Medulla oblongata (tissue), 1 donor: ENCODE measurements at regions not wholly inside any gene's neighbourhood (a gene's known extent, or its start where the extent isn't known, plus 50 kb on each side); places are given as distances from the start of the nearest gene placed in this dataset.
"Not testable (repeated sequence)": the region's sequence is repeated elsewhere in the genome, so short reads cannot be mapped to it uniquely, and the experiment has no call there.

Experiments used
- DNase-seq: peaks from one replicate; pipeline ENCODE4 v3.0.0-alpha.2; 2015; ENCODE audit errors: extremely low spot score

DNA sequence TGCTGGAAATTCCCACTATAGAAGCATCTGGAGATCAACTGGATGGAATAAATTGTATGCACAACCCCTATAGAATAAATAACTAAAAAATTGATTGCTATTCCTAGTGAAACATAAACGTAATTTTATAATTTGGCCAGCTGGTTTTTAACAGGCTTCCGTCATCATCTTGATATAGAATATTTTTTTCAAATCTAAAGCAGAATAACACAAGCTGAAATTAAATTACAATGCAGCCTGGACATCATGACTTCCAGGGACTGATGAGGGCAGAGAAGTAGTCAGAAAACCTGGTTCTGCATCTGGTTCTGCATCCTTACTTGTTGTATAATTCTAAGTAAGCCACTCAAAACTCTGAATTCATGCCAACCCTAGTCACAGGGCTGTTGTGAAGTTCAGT is 146.1 kb downstream of the MEX3B start:
- DNase-seq, result no peak

DNA sequence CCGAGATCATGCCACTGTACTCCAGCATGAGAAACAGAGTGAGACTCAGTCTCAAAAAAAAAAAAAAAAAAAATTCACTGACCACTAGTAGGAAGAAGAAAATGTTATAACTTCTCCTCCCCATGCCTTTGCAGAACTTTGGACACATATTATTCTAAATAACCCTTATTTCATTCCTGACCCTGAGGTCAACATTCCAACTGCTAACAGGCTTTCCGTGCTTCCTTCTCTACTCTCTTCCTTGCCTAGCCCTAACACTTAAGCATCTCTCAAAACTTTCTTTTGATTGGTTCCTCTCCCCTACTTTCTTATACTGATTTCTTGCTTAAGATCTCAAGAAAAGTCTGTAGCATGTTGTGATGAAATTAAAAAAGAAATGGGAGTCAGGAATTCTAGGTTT is 146.8 kb downstream of the MEX3B start:
- no peak for DNase-seq

DNA sequence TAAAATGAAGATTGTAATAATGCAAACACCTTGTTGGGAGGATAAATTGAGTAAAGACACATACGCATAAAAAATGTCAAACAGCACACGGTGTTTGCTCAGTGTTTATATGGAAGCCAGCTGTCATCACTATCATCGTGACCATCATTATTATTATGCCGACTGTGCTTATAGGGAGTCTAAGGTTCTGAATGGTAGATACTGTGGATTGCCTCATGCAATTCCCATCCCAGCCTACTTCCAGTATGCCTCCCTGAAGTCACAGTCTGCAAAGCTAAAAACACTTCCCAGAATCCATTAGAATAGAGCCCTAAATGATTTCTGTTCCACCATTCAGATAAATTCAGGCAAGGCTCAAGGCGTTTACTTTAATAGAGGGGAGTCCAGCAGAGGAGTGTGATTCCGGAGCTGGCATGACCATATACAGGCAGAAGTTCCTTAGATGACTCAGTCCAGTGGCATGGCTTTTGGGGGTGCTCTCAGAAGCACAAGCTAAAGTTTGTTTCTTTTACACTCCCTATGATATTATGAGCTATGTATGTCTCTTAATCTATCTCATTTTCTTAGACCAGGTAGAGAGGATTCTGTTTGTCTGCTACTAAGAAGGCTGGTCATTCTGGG is 148.7 kb downstream of the MEX3B start:
- no peak for DNase-seq

DNA sequence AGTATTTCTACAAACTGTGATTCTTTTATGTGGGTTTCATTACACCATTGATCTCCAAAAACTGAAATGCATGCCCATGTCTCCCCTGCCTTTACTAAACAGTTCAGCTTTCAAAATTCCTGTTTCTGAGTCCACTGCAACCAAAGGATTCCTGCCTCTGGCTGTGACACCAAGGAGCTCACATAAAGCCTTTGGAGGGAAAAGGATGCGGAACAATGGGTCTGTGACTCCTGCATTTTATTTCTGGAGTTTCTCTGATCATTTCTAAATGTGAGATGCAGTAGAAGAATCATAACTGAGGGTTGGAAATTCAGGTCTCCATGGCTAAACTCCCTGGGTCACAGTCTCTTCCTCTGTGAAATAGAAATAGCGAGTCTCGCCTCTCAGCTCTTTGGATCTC is 149.5 kb downstream of the MEX3B start:
- no peak for DNase-seq

DNA sequence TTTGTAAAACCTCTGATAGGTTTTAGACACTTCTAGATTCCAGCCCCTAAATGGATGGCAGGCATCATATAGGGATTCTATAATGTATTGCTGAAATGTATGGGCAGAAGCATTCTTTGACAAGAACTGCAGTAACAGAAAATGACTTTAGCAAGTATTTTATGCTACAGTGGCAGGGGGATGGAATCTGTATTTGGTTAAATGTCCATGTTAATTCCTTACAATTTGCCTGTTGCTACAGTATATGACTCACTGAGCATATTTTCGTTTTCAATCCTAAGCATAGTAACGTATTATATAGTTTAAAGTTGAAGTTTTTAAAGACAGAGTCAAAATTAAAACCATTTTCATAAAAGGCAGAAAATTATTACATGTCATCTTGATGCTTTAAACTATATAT is 150.1 kb downstream of the MEX3B start:
- DNase-seq, result no peak

DNA sequence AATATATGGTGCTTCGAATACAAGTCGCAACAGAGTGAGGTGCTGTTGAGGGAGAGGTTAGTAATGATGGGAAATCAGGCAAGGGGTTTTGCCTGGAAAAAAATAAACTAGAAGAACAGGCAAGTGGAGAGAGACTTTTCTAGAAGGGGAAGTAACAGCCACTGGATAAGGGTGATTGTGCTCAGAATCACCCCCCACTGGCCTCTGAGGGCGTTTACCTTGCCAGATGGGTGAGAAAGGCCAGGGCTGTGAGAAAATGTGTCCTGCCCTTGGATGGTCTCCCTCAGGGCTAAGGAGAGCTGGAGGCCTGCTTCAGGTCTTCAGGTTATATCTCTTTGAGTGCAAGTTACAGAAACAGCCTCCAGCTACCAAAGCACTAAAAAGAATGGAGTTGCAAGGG is 151.8 kb downstream of the MEX3B start:
- DNase-seq, result no peak

DNA sequence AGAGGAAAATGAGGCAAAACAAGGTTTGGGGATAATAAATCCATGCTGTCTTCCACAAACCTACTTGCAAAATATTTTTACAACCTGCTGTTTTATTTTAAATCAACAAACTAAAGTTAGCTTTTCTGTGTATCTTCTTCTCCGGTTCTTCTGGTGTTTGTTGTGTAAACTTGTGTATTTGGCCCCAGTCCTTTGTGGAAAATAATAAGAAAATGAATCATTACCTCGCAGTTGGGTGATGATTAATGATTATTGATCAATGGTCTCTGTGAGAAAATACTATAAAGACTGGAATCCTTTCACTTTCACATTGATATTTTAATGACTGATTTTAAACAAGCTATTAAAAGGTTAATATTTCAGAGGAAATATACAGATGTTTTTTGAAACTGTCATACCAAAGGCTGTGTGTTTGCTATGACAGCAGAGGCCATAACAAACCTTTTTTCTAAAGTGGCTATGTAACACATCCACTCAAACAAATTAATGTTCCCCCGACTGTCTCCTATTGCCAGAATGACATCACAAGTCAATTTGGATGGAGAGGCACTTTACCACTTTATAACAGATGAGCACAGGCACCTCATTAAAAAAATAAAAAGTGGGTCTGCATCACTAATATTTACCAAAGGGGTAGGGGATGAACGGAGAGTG is 152.5 kb downstream of the MEX3B start:
- DNase-seq, result no peak

DNA sequence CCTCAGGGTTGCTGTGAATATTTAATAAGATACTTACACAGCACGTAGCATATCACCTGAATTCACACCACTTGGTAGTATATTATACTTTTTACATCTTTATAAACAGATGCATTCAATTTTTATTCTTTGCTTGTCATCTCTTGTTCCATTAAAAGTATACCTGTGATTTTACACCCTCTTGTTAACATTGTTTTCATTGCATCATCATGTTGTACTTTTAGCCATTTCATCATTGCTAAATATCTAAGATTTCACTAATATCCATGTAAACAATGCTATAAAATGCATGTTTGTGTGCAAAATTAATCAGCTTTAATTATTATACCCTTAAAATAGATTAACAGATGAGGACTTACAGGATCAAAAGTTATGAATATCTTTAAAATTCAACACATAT is 155.3 kb downstream of the MEX3B start:
- no peak for DNase-seq

DNA sequence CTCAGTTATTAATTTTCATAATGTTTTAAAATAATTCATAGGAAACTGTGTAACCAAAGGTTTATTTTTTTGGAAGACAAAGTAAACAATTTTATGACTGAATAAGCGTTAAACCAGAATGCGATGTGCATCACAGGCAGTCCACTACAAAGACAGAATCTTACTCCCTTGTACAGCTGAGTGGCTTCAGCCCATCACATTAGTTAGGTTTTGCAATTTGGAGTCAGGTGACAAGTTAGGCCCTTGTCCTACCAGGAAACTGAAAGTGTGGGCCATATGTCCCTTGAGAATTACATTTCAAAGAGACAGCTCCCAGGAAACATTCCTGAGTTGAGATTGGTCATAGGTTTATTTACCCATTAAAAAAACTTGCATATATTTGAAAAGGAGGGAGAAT is 156.3 kb downstream of the MEX3B start:
- DNase-seq, result no peak

DNA sequence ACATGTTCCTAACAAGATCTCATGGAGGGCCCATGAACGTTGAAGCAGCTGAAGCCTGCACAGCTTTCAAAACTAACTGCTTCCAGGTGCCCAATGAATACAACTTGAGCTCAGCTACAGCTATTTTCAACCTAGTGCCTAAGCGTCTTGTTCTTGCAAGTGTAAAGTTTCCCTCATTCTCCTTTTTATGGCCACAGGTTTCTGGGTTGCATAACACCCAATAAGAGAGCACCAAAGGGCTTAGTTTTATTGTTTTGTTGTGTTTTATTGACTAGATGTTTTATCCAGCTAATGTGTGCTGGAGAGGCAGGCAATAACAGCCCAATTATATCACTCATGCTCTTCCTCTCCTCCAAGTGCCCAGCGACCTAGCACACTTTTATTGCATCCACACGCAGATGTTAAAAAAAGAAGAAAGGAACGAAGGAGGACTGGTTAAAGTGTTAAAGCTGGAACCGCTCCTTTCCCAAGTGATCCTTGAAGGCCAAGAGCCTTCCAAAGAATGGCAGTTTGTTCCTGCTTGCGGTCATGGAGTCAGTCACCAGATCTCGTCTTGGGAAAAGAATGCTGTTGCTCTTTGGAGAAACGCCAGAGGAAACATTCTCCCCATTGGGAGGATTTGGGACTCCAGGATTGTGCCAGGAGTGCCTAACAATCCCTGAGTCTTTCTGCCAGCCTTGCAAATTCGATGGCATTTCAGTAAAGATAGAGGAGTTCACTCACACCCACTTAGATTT is 156.9 kb downstream of the MEX3B start:
- DNase-seq, result no peak

DNA sequence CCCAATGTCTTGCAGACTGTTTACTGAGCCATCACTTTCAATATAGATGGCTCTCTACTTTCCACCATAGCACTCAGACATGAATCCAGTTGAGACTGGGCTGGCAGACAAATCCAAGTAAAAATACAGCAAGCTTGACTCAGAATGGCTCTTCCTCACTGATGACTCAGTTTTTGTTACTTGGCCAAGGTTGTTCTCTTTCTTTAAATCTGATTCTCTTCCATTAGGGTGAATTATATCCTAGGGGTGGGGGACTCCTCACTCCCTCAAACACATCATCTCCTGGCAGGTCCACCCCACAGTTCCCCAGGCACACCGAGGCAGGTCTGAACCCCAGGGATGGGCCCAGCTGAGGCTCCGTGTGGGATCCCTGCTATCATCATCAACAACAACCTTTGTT is 157.9 kb downstream of the MEX3B start:
- DNase-seq, result no peak

DNA sequence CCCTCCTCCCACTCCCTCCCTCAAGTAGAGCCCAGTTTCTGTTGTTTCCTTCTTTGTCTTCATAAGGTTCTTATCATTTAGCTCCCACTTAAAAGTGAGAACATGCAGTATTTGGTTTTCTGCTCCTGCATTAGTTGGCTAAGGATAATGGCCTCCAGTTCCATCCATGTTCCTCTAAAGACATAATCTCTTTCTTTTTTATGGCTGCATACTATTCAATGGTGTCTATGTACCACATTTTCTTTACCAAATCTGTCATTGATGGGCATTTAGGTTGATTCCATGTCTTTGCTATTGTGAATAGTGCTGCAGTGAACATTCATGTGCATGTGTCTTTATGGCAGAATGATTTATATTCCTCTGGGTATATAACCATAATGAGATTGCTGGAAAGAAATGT is 158.6 kb downstream of the MEX3B start:
- not testable (repeated sequence) for DNase-seq

DNA sequence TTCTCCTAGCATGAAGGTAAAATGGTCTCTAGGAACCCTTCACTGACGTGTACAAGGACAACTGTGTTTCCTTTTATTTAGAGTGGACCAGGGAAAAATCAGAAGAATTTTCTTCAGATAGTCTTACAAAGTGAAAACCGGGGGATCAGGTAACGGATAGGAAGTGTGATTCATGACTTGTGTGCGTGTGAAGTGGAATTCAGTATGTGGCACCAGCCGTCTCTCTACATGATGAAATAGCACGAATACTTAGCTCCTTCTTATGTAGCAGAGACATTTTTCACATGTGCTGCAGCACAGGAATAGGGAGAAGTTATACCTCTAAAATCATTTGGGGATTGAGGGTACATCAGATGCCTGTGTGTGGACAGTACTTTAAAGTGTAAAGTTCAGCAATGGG is 159.2 kb downstream of the MEX3B start:
- no peak for DNase-seq

DNA sequence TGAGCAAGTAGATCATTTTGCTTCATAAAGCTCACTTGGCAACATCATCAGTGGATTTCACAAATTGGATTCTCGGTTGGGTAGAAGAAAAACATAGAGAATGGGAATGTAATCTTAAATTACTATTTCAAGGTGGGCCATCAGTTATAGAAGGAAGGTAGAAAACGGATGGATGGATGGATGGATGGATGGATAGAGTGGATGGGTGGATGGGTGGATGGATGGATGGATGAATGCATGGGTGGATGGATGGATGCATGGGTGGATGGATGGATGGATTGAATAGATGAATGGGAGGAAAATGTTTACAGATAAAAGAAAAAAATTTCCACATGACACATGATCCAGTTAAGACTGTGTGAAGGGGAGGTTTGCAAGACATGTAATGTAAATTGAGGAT is 159.7 kb downstream of the MEX3B start:
- no peak for DNase-seq

DNA sequence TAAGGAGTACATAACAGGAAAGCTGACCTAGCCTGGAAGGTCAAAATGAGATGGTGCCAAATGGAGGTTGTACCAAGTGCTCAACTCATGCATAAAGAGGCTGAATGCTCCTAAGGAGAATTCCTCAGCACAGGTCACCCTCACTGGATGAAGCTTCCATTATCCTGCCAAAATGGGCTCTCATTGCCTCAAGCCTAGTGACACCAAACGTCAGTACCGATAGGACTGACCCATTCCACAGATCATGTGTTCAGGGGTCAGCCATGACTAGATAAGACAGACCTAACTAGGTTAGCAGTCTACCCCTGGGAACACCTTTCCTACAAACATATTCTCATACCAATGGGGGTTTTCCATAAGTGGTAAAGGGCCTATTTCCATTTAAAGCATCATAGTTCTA is 160.7 kb downstream of the MEX3B start:
- no peak for DNase-seq

DNA sequence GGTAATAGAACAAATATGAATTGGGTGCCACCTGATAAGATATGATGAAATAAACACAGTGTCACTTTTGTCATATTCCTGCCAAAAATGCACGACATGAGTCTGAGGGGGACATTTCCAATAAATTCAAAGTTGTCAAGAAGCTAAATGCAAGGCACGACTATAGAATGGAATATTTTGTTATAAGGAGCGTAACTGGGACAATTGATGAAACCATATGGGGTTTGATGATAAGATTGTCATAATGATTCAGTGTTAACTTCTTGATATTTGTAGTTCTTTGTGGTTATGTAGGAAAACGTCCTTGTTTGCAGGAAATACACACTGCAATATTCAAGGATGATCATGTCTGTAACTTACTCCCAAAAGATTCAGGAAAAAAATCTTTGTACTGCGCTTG is 163.3 kb downstream of the MEX3B start:
- DNase-seq, result no peak

DNA sequence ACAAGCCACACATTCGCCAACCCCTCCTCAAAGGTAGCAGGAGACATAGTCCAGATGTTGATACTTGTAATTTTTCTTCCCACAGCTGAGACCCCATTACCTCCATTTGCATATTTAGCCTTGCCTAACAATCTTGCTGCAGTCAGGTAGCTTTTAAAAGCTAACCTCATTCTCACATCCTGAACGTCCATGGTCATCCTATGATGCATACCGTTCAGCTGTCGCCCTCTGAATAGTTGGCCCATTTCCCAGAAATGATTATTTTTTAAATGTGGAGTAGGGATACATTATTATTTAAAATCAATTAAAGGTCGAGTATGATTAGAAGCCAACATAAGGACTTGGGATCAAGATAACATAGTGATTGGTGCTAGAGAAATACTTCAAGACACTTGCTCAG is 165.0 kb downstream of the MEX3B start:
- DNase-seq, result no peak

DNA sequence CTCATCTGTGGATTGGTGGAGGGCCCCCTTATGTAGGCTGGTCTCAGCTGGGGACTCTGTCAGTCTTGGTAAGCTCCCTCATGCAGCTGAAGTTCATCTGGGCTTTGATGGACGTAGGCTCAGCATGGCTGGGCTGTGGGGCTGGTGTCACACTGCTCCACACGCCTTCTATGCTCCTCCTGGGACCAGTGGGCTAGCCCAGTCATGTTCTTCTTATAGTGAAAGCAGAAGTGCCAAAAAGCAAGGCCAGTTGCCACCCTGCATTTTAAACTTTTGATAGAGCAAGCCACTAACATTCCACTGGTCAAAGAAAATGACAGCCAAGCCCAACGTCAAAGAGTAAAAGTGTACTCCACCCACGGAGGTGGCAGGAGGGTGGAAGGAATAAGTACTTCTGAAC is 165.5 kb downstream of the MEX3B start:
- DNase-seq, result no peak

DNA sequence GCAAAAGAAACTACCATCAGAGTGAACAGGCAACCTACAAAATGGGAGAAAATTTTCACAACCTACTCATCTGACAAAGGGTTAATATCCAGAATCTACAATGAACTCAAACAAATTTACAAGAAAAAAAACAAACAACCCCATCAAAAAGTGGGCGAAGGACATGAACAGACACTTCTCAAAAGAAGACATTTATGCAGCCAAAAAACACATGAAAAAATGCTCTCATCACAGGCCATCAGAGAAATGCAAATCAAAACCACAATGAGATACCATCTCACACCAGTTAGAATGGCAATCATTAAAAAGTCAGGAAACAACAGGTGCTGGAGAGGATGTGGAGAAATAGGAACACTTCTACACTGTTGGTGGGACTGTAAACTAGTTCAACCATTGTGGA is 170.1 kb downstream of the MEX3B start:
- DNase-seq, result not testable (repeated sequence)

DNA sequence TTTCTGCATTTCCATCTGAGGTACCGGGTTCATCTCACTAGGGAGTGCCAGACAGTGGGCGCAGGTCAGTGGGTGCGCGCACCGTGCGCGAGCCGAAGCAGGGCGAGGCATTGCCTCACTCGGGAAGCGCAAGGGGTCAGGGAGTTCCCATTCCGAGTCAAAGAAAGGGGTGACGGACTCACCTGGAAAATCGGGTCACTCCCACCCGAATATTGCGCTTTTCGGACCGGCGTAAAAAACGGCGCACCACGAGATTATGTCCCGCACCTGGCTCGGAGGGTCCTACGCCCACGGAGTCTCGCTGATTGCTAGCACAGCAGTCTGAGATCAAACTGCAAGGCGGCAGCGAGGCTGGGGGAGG is 175.1 kb downstream of the MEX3B start:
- not testable (repeated sequence) for DNase-seq

DNA sequence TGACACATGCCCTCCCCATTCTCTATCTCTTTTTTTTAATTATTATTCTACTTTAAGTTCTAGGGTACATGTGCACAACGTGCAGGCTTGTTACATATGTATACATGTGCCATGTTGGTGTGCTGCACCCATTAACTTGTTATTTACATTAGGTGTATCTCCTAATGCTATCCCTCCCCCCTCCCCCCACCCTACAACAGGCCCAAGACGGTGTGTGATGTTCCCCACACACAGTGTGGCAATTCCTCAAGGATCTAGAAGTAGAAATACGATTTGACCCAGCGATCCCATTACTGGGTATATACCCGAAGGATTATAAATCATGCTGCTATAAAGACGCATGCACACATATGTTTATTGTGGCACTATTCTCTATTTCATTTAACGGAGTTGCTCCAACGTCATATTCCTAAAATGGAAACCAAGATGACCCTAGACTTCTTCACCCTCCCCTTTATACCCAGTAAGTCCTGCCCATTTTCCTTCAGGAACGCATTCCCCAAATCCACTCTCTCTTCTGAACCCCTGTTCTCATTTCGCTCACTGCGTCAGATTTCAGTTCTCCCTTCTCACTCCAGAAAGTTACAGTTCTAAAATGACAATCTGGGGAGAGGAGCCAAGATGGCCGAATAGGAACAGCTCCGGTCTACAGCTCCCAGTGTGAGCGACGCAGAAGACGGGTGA is 175.6 kb downstream of the MEX3B start:
- DNase-seq, result not testable (repeated sequence)

DNA sequence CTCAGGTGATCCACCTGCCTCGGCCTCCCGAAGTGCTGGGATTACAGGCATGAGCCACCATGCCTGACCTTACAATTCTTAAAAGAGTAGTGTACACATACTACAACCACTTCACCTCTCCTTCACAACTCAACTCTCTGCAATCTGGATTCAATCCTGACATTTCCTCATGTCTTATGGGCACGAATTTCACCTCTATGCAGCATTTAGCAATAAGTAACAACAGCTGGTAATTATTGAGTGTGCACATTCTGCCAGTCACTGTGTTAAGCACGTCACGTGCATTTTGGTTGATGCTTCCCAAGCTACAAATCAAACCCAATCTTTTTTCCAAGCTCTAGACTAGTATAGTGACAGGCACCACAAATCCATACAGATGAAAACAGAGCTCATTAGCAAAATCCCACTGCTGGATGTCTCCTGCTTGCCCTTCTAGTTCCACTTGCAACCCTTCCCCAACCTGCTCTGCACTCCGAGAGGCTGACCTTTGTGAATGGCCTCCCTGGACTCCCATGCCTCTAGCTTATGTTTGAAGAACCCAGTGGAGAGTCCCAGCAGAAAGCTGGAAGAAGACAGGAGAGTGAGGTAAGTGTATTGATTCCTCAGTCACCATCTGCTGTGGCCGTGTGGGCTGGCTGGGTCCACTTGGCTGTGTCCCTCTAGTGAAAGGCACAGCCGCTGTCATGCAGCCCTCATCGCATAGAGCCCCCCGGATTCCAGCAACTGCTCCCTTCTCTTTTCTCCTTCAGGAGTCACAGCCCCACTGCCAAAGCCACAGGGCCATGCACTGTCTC is 176.5 kb downstream of the MEX3B start:
- DNase-seq, result no peak
